Breast epithelium (tissue), 3 donors: ENCODE measurements at regions not wholly inside any gene's neighbourhood (a gene's known extent, or its start where the extent isn't known, plus 50 kb on each side); places are given as distances from the start of the nearest gene placed in this dataset.

Experiments
- CTCF ChIP-seq, 3 donors: fragments of 450-650 bp; IDR thresholded peaks; one replicate each; pipeline ENCODE4 v1.5.1; 2016 to 2017; ENCODE audit warnings: antibody characterized with exemption in 3 of 3, mild to moderate bottlenecking in 3 of 3, moderate library complexity in 3 of 3
- POLR2A ChIP-seq: fragments of 450-650 bp; IDR thresholded peaks from one replicate; pipeline ENCODE4 v1.6.1; 2016; ENCODE audit warnings: antibody characterized with exemption, mild to moderate bottlenecking, moderate library complexity
- POLR2AphosphoS5 ChIP-seq, 3 donors: sonication (generic); formaldehyde crosslinking; IDR thresholded peaks; one replicate each; pipeline ENCODE4 v1.6.1; 2017; ENCODE audit warnings: antibody characterized with exemption in 3 of 3

GRCh38 chr3:72327008-72327407, 521.2 kb downstream of the SHQ1 start:
- TF ChIP-seq CTCF (IDR thresholded peaks at IDR 0.05) (no peak), POLR2A (no peak), POLR2AphosphoS5 (IDR thresholded peaks at IDR 0.05) (no peak)
